Activated T-helper 2 cell treated with anti-CD3 and anti-CD28 coated beads, Interferon-gamma antibody, Interleukin-2, Interleukin-4, amounts not matched to agents 10 μg/mL and 5 μg/mL and 100 μg/mL, durations not matched to agents 14 hours and 24 hours and 36 hours (primary cell): ENCODE measurements at regions not wholly inside any gene's neighbourhood (a gene's known extent, or its start where the extent isn't known, plus 50 kb on each side); places are given as distances from the start of the nearest gene placed in this dataset.
A peak's percentile ranks its signal among the peaks of the same experiment; 100 is the strongest.
"Not testable (repeated sequence)": the region's sequence is repeated elsewhere in the genome, so short reads cannot be mapped to it uniquely, and the experiment has no call there.

Experiments
- DNase-seq: peaks from one replicate; pipeline ENCODE4 v3.0.0; 2021; ENCODE audit warnings: low spot score
- H3K27ac Mint-ChIP-seq: one replicate; pipeline ENCODE4 v1.8.0; 2021; ENCODE audit warnings: mixed read lengths
- H3K27me3 Mint-ChIP-seq: one replicate; pipeline ENCODE4 v1.8.0; 2021; ENCODE audit warnings: low read depth, mixed read lengths
- H3K36me3 Mint-ChIP-seq: one replicate; pipeline ENCODE4 v1.8.0; 2021; ENCODE audit warnings: low read depth, mixed read lengths
- H3K4me1 Mint-ChIP-seq: one replicate; pipeline ENCODE4 v1.8.0; 2021; ENCODE audit warnings: low read depth, mixed read lengths
- H3K4me3 Mint-ChIP-seq: one replicate; pipeline ENCODE4 v1.8.0; 2021; ENCODE audit warnings: low read depth, mild to moderate bottlenecking, moderate library complexity, mixed read lengths
- H3K9me3 Mint-ChIP-seq: one replicate; pipeline ENCODE4 v1.8.0; 2021; ENCODE audit warnings: mixed read lengths
- intact Hi-C: fragments of 100-400 bp; cut with micrococcal nuclease; formaldehyde crosslinking; loops from one replicate; pipeline ENCODE4 v1.15.1; 2023

- Mint-ChIP-seq H3K9me3 (no peaks in the 10 kb centered on the region), H3K4me1 (peaks cover 32% of the 10 kb centered on the region), H3K36me3 (peaks cover 23% of the 10 kb centered on the region), H3K27me3 (no peaks in the 10 kb centered on the region), H3K27ac (peak overlapping the region; percentile 63), H3K4me3 (peak overlapping the region; percentile 47)
- DNase-seq: no peak
- intact Hi-C loops: no loop called here
These were observed 270.5 kb upstream of the MKLN1 start for GRCh38 chr7:131057015-131057793.

- peak overlapping the region; percentile 63 for H3K27ac Mint-ChIP-seq
- intact Hi-C loops: no loop called here
- no peak for DNase-seq
- H3K27me3 Mint-ChIP-seq: no peaks in the 10 kb centered on the region
- H3K4me1 Mint-ChIP-seq: peaks cover 32% of the 10 kb centered on the region
- peaks cover 23% of the 10 kb centered on the region for H3K36me3 Mint-ChIP-seq
- H3K4me3 Mint-ChIP-seq: peak overlapping the region; percentile 18
- no peaks in the 10 kb centered on the region for H3K9me3 Mint-ChIP-seq
These were observed 269.9 kb upstream of the MKLN1 start for GRCh38 chr7:131057794-131058070.

- H3K9me3 Mint-ChIP-seq, intact Hi-C loops, DNase-seq, H3K27me3 Mint-ChIP-seq, H3K4me3 Mint-ChIP-seq, H3K27ac Mint-ChIP-seq: not testable (repeated sequence)
- peaks cover 26% of the 10 kb centered on the region for H3K36me3 Mint-ChIP-seq
- peaks cover 34% of the 10 kb centered on the region for H3K4me1 Mint-ChIP-seq
These were observed 269.0 kb upstream of the MKLN1 start for GRCh38 chr7:131058561-131059288.

- Mint-ChIP-seq H3K4me1 (peaks cover 29% of the 10 kb centered on the region), H3K36me3 (peaks cover 22% of the 10 kb centered on the region)
- H3K9me3 Mint-ChIP-seq, H3K27ac Mint-ChIP-seq, H3K4me3 Mint-ChIP-seq, H3K27me3 Mint-ChIP-seq, intact Hi-C loops, DNase-seq: not testable (repeated sequence)
These were observed 268.3 kb upstream of the MKLN1 start for GRCh38 chr7:131059401-131059800.

GRCh38 chr7:131061158-131061557 is 266.5 kb upstream of the MKLN1 start:
- Mint-ChIP-seq H3K27ac (peak overlapping the region; percentile 31), H3K27me3 (no peaks in the 10 kb centered on the region), H3K9me3 (no peaks in the 10 kb centered on the region), H3K36me3 (peaks cover 18% of the 10 kb centered on the region), H3K4me3 (no peak overlapping the region), H3K4me1 (peaks cover 22% of the 10 kb centered on the region)
- intact Hi-C loops: no loop called here
- no peak for DNase-seq

DNA sequence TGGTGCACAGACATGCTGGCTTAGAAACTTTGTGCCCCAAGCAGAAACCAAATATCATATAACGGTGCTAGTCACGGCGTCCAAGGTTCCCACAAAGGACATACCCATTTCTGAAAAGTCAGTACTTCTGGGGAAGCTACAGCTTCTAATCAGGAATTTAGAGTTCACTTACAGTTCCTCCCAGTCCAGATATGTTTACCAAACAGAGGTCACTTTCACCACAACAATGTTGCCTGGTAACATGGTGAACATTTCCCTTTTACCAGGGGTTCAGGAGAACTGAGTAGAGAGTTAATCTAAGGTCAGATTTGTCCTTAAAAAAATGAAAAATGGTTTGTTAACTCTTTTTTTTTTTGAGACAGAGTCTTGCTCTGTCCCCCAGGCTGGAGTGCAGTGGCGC is 265.9 kb upstream of the MKLN1 start:
- Mint-ChIP-seq H3K4me1 (peaks cover 15% of the 10 kb centered on the region), H3K4me3 (no peak overlapping the region), H3K36me3 (peaks cover 18% of the 10 kb centered on the region), H3K9me3 (no peaks in the 10 kb centered on the region), H3K27ac (no peak overlapping the region), H3K27me3 (no peaks in the 10 kb centered on the region)
- DNase-seq: no peak
- intact Hi-C loops: no loop called here

DNA sequence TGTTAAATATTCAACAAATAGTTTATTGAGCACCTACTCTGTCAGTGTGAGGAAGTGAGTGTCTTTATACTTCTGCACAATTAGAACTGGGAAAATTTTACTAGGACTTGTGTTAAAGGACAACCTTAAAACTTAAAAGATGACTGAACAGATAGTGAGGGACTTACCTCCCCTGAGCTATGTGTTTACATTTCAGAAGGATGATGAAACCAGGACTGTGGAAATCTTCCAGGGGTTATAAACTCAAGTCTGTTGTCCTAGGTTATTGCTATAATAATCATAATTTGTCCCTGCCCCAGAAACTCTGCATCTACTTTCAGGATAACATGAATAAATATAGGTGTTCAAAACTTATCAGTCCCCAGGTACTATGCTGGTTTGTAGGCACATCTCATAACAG is 261.0 kb upstream of the MKLN1 start:
- intact Hi-C loops: loop anchor here (5.0 kb wide), 1 partner anchor 261 kb away; the partner anchor contains the start of gene MKLN1
- Mint-ChIP-seq H3K4me3 (no peak overlapping the region), H3K36me3 (peaks cover 11% of the 10 kb centered on the region), H3K9me3 (no peaks in the 10 kb centered on the region), H3K27me3 (no peaks in the 10 kb centered on the region), H3K4me1 (peaks cover 12% of the 10 kb centered on the region), H3K27ac (no peak overlapping the region)
- DNase-seq: no peak

DNA sequence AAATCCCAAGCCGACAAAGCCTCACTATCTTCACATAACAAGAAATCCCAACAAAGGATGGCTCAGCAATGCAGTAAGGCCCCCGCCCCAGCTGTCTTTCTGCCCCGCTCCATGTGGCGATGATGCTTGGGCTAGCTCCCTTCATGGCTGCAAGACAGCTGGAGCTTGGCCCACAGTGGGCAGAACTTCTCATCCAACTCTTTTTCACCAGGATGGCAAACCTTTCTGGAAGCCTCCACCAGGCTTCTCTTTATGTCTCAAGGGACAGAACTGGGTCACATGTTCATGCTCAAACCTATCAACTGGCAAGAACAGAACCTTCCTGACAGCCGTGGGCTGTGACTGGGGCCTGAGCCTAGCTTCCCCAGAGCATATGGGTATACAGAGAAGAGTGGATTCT is 260.5 kb upstream of the MKLN1 start:
- H3K27ac Mint-ChIP-seq: no peak overlapping the region

GRCh38 chr7:131068604-131069021 is 259.1 kb upstream of the MKLN1 start:
- Mint-ChIP-seq H3K36me3 (peaks cover 12% of the 10 kb centered on the region), H3K4me1 (peaks cover 21% of the 10 kb centered on the region), H3K27me3 (no peaks in the 10 kb centered on the region), H3K4me3 (no peak overlapping the region), H3K9me3 (no peaks in the 10 kb centered on the region), H3K27ac (no peak overlapping the region)
- intact Hi-C loops: loop anchor here (1.0 to 5.0 kb wide), 3 partner anchors 259 to 445 kb away; partner anchors contain the start of gene MKLN1
- DNase-seq: no peak

More for the DNA sequence above, 260.5 kb upstream of the MKLN1 start:
- Mint-ChIP-seq H3K36me3 (peaks cover 11% of the 10 kb centered on the region), H3K9me3 (no peaks in the 10 kb centered on the region), H3K4me1 (peaks cover 18% of the 10 kb centered on the region), H3K4me3 (no peak overlapping the region), H3K27me3 (no peaks in the 10 kb centered on the region)
- DNase-seq: no peak
- intact Hi-C loops: loop anchor here (5.0 kb wide), 1 partner anchor 260 kb away; the partner anchor contains the start of gene MKLN1

DNA sequence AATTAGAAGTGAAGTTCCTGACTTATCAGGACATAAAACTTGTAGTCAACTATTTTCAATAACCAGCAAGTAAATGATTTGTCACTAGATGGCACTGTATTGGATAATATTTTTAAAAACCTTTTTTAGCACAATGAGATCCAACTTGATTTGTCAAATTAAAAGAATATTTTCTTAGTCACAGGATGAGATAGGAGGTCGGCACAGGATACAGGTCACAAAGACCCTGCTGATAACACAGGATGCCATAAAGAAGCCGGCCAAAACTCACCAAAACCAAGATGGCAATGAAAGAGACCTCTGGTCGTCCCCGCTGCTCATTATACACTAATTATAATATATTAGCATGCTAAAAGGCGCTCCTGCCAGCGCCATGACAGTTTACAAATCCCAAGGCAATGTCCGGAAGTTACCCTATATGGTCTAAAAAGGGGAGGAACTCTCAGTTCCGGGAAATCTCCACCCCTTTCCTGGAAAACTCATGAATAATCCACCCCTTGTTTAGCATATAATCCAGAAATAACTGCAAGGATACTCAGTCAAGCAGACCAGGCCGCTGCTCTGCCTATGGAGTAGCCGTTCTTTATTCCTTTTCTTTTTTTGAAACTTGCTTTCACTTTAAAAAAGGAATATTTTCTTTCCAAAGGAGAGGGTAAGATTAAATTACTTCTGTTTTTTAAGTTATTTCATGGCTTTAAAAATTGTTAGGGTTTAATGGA is 255.7 kb upstream of the MKLN1 start:
- intact Hi-C loops: loop anchor here (2.0 kb wide), 1 partner anchor 37 kb away; no protein-coding TSS in a partner anchor
- no peak for DNase-seq
- Mint-ChIP-seq H3K4me3 (no peak overlapping the region), H3K27ac (peak overlapping the region; percentile 36), H3K36me3 (peaks cover 26% of the 10 kb centered on the region), H3K27me3 (no peaks in the 10 kb centered on the region), H3K4me1 (peaks cover 32% of the 10 kb centered on the region), H3K9me3 (no peaks in the 10 kb centered on the region)

- no peaks in the 10 kb centered on the region for H3K9me3 Mint-ChIP-seq
- peaks cover 32% of the 10 kb centered on the region for H3K4me1 Mint-ChIP-seq
- H3K27me3 Mint-ChIP-seq: no peaks in the 10 kb centered on the region
- H3K36me3 Mint-ChIP-seq: peaks cover 26% of the 10 kb centered on the region
- no peak overlapping the region for H3K4me3 Mint-ChIP-seq
- intact Hi-C loops: loop anchor here (2.0 kb wide), 1 partner anchor 36 kb away; no protein-coding TSS in a partner anchor
- peak overlapping the region; percentile 59 for H3K27ac Mint-ChIP-seq
- DNase-seq: no peak
These were observed 255.1 kb upstream of the MKLN1 start for GRCh38 chr7:131072505-131073091.

DNA sequence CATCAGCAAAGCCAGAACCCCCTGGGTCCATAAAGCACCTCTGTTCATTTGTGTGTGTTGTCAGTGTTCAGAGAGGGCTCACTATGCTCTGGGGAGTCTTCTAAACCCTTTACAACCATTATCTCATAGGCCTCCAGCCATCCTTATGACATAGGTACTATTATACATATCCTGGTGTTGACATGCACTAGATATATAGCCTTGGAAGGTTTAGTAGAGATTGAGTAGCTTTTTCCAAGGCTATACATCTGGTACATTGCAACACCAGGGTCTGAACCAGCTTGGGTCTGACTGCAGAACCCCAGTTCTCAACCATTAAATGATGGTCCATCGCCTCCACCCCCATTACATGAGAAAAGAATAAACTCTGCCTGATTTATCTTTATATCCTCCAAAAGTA is 253.6 kb upstream of the MKLN1 start:
- peaks cover 26% of the 10 kb centered on the region for H3K4me1 Mint-ChIP-seq
- H3K4me3 Mint-ChIP-seq: no peak overlapping the region
- no peak for DNase-seq
- peaks cover 25% of the 10 kb centered on the region for H3K36me3 Mint-ChIP-seq
- H3K9me3 Mint-ChIP-seq: no peaks in the 10 kb centered on the region
- intact Hi-C loops: no loop called here
- H3K27me3 Mint-ChIP-seq: no peaks in the 10 kb centered on the region
- H3K27ac Mint-ChIP-seq: no peak overlapping the region
